Tibial artery (tissue), 4 donors: ENCODE measurements at regions not wholly inside any gene's neighbourhood (a gene's known extent, or its start where the extent isn't known, plus 50 kb on each side); places are given as distances from the start of the nearest gene placed in this dataset.

Experiments
- DNase-seq, 2 donors: peaks; one replicate each; pipeline ENCODE4 v3.0.0-alpha.2; 2019
- H3K27ac ChIP-seq, 2 donors: fragments of 200-600 bp; sonication (generic) in 1 of 2; 1 replicate in 1 of 2; 2 replicates in 1 of 2; pipeline ENCODE4 v1.5.1; 2018 to 2019; ENCODE audit warnings: mild to moderate bottlenecking in 1 of 2
- H3K27me3 ChIP-seq, 2 donors: fragments of 200-600 bp; sonication (generic) in 1 of 2; one replicate each; pipeline versions ENCODE4 v1.5.1 to v1.6.0; 2016 to 2019
- H3K36me3 ChIP-seq, 3 donors: fragments of 200-600 bp; sonication (generic) in 2 of 3; one replicate each; pipeline ENCODE4 v1.5.1; 2016 to 2019; ENCODE audit warnings: mild to moderate bottlenecking in 2 of 3
- H3K4me1 ChIP-seq, 4 donors: fragments of 200-600 bp; sonication (generic) in 2 of 4; 1 replicate in 3 of 4; 2 replicates in 1 of 4; pipeline ENCODE4 v1.5.1; 2016 to 2019
- H3K4me3 ChIP-seq, 2 donors: fragments of 200-600 bp; sonication (generic) in 1 of 2; 1 replicate in 1 of 2; 2 replicates in 1 of 2; pipeline ENCODE4 v1.5.1; 2018 to 2019; ENCODE audit warnings: mild to moderate bottlenecking in 2 of 2
- H3K9me3 ChIP-seq, 3 donors: fragments of 200-600 bp; sonication (generic) in 1 of 3; one replicate each; pipeline ENCODE4 v1.5.1; 2016 to 2019
- intact Hi-C: fragments of 100-400 bp; cut with DNase I; formaldehyde crosslinking; loops from one replicate; pipeline ENCODE4 v1.15.0; 2023; ENCODE audit warnings: low total_unique reads
- TF ChIP-seq, protein P1 (sequence below), 2 experiments: fragments of 200-600 bp in 1 of 2; fragments of 450-650 bp in 1 of 2; IDR thresholded peaks; one replicate each; pipeline ENCODE4 v1.5.1; 2017 to 2019; ENCODE audit warnings: antibody characterized with exemption in 2 of 2, mild to moderate bottlenecking in 1 of 2, moderate library complexity in 1 of 2

DNA sequence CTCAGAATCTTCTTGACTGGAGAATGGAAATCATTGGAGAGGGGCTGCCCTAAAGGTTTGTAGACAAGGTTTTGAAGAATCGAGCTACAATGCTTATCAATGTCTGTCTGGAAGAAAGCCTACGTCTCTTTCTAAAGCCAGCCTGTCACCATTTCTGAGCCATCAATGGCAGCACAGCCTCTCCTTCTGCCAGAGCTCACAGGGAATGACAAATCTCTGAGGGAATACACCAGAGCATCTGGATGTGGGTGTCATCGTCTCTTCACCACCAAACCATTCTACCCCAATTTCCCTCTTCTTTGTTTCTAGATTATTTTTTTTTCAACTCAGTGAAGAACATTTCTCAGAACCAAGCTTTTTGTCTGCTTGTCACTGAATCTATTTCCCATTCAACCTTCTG lies 349.7 kb downstream of the EMP1 start:
- H3K4me3 ChIP-seq, result no peak overlapping the region
- no peaks in the 10 kb centered on the region for H3K9me3 ChIP-seq
- no peak overlapping the region for H3K27ac ChIP-seq
- TF ChIP-seq, protein P1, sequence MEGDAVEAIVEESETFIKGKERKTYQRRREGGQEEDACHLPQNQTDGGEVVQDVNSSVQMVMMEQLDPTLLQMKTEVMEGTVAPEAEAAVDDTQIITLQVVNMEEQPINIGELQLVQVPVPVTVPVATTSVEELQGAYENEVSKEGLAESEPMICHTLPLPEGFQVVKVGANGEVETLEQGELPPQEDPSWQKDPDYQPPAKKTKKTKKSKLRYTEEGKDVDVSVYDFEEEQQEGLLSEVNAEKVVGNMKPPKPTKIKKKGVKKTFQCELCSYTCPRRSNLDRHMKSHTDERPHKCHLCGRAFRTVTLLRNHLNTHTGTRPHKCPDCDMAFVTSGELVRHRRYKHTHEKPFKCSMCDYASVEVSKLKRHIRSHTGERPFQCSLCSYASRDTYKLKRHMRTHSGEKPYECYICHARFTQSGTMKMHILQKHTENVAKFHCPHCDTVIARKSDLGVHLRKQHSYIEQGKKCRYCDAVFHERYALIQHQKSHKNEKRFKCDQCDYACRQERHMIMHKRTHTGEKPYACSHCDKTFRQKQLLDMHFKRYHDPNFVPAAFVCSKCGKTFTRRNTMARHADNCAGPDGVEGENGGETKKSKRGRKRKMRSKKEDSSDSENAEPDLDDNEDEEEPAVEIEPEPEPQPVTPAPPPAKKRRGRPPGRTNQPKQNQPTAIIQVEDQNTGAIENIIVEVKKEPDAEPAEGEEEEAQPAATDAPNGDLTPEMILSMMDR (IDR thresholded peaks at IDR 0.05), result no peak
- intact Hi-C loops, result no loop called here
- H3K27me3 ChIP-seq, result peaks cover 0 to 3% of the 10 kb centered on the region in 2 donors
- H3K4me1 ChIP-seq, result no peaks in the 10 kb centered on the region
- H3K36me3 ChIP-seq, result no peaks in the 10 kb centered on the region
- no peak for DNase-seq

DNA sequence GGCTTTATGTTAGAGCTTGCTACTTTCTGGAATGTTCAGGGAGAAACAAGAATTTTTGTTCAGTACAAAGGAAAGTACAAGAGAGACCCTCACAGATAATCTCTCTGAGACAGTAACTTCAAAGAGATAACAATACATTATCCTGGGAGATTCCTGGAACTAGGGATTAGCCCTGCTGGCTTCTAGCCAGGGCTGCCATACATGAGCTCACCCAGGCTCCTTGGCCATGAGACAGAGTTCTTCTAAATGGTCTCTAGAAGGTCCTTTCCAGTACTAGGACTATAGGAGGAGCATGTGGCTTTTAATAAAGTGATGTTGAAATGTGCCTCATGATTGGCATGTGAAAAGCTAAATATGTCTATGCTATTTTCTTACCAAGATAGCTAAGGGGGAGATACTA lies 342.5 kb downstream of the EMP1 start:
- intact Hi-C loops, result no loop called here
- H3K4me3 ChIP-seq, result no peak overlapping the region
- H3K27ac ChIP-seq, result no peak overlapping the region
- no peaks in the 10 kb centered on the region for H3K9me3 ChIP-seq
- TF ChIP-seq, protein P1 (IDR thresholded peaks at IDR 0.05), result no peak
- peaks cover 0 to 5% (median 2%) of the 10 kb centered on the region in 4 donors for H3K4me1 ChIP-seq
- H3K36me3 ChIP-seq, result no peaks in the 10 kb centered on the region
- no peak for DNase-seq
- H3K27me3 ChIP-seq, result no peaks in the 10 kb centered on the region

DNA sequence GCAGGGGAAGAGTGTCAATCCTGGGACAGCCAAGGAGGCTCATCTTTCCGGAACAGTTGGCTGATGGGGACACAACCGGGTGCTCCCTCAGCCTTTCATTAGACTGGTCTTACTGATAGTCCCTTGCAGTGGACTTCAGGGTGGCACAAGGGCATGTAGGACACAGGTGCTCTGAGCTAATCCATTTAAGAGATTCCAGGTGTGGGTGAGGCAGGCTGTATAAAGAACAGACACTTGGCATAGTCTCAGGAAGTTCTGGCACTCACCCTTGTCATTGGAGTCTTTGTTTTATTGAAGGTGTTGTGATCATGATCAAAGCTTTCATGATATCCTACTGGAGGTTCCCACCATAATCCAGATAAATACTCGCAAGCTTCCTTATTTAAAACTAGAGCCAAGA lies 341.6 kb downstream of the EMP1 start:
- intact Hi-C loops, result no loop called here
- H3K9me3 ChIP-seq, result no peaks in the 10 kb centered on the region
- TF ChIP-seq, protein P1 (IDR thresholded peaks at IDR 0.05), result no peak
- peaks cover 0 to 5% (median 2%) of the 10 kb centered on the region in 4 donors for H3K4me1 ChIP-seq
- DNase-seq, result no peak
- H3K27me3 ChIP-seq, result no peaks in the 10 kb centered on the region
- no peak overlapping the region for H3K27ac ChIP-seq
- H3K36me3 ChIP-seq, result no peaks in the 10 kb centered on the region
- no peak overlapping the region for H3K4me3 ChIP-seq

- Histone ChIP-seq H3K27ac (no peak overlapping the region), H3K4me1 (peaks cover 0 to 5% (median 2%) of the 10 kb centered on the region in 4 donors), H3K4me3 (no peak overlapping the region), H3K36me3 (no peaks in the 10 kb centered on the region), H3K9me3 (no peaks in the 10 kb centered on the region), H3K27me3 (no peaks in the 10 kb centered on the region)
- TF ChIP-seq, protein P1 (IDR thresholded peaks at IDR 0.05), result no peak
- intact Hi-C loops, result no loop called here
- no peak for DNase-seq
These were observed 341.1 kb downstream of the EMP1 start for GRCh38 chr12:13537623-13538022.

DNA sequence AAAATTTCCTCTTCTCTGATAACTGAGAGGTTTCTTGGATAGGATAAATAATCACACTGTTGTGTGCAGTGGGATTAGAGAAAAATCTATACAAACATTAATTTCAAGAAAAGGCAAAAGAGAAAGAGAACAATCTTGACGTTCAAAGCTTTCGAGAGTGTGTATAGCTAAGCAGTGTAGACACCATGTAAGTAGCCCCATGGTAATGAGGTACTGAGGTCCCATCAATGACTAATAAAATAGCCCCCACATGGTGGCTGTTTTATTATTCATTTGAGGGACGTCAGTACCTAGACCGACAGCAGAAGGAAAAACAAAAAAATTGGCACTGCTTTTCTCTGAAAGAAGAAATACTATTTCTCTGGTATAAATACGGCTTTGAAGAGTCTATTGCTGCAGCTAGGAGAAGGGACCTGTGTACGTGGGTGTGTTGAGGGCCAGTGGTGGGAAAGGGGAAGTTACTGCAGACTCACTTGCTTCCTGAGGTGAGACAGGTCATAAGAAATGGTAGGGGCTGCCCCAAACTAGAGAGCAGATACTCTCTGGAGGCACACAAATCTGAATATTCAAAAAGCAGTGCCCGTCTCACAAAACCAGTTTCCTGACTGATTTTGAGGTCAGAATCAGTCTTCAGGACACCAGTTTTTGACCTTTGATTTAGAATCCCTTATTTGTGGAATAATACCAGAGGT lies 339.8 kb downstream of the EMP1 start:
- Histone ChIP-seq H3K4me1 (peaks cover 0 to 5% (median 2%) of the 10 kb centered on the region in 4 donors), H3K4me3 (no peak overlapping the region), H3K36me3 (no peaks in the 10 kb centered on the region), H3K9me3 (no peaks in the 10 kb centered on the region), H3K27ac (no peak overlapping the region), H3K27me3 (no peaks in the 10 kb centered on the region)
- TF ChIP-seq, protein P1 (IDR thresholded peaks at IDR 0.05), result no peak
- intact Hi-C loops, result no loop called here
- DNase-seq, result no peak
